T47D (cell line): ENCODE measurements at regions not wholly inside any gene's neighbourhood (a gene's known extent, or its start where the extent isn't known, plus 50 kb on each side); places are given as distances from the start of the nearest gene placed in this dataset.

ENCODE experiments used
- DNase-seq, 2 experiments: peaks; one replicate each; pipeline versions ENCODE4 v3.0.0 to v3.0.0-alpha.2; 2011 to 2012; ENCODE audit warnings: low read depth in 1 of 2, low spot score in 1 of 2
- JUND ChIP-seq: IDR thresholded peaks from 2 replicates; pipeline ENCODE4 v1.6.1; 2012; ENCODE audit warnings: low read depth
- in situ Hi-C: cut with HindIII; loops from 2 replicates; pipeline ENCODE4 v1.10.0; 2016; ENCODE audit warnings: low sequenced_read_pairs, low pct_unique_long_range_greater_than_20kb

DNA sequence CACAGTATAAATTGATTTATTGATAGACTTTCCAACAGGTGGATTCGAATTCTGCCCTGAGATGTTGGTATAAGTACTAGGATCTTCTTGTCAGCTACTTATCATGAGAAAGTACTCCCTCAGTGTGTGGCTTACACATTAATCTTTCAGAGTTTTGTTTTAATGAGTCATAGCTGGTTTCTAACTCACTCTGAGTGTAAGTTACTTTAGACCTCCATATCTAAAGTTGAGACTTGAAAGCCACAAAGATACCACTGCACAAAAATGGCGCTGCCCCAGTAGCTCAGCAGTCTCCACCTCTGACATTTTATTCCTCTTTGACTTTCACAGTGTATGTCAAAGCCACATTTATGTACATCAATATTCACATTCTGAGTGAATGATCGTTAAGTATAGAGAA is 318.5 kb downstream of the ARAP2 start:
- in situ Hi-C loops = no loop called here
- TF ChIP-seq JUND = no peak
- DNase-seq = no peak

DNA sequence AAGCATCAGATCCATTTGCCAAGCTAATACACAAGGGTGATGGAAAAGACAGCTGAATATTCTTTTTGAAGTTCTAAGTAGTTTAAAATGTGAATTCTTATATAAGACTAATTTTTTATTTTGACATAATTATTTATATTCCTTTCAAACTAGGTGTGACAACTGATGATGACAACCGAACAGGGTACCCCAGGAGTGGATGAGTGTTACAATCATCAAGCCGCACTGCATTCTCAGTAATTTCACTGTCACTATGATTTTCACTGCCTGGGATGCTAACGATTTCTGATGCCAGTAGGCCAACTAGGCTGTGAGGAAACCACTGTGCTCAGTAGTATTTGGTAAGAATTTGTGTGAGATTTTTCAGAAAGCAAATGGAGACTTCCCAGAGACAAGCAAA is 317.5 kb downstream of the ARAP2 start:
- in situ Hi-C loops = no loop called here
- DNase-seq = no peak

DNA sequence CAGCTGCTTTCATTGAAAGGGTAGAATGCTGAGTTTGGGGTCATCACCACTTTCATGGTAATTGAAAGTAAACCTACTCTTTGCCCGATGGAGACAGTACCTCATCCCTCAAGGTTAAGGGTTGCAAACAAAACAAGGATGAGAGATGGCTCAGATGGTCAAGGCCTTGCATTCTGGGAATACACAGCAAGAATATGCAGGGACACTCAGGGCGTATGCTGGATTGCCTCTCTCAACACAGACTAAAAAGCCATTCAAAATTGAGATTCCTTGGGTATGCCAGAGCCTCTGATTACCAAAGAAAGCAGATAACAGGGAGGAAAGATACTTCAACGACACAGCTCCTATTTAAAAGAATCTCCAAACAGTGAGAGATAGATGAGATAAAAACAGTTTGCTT is 310.4 kb downstream of the ARAP2 start:
- no peak for DNase-seq
- in situ Hi-C loops = no loop called here
- TF ChIP-seq JUND = no peak

More for the DNA sequence above, 317.5 kb downstream of the ARAP2 start:
- TF ChIP-seq JUND = no peak

DNA sequence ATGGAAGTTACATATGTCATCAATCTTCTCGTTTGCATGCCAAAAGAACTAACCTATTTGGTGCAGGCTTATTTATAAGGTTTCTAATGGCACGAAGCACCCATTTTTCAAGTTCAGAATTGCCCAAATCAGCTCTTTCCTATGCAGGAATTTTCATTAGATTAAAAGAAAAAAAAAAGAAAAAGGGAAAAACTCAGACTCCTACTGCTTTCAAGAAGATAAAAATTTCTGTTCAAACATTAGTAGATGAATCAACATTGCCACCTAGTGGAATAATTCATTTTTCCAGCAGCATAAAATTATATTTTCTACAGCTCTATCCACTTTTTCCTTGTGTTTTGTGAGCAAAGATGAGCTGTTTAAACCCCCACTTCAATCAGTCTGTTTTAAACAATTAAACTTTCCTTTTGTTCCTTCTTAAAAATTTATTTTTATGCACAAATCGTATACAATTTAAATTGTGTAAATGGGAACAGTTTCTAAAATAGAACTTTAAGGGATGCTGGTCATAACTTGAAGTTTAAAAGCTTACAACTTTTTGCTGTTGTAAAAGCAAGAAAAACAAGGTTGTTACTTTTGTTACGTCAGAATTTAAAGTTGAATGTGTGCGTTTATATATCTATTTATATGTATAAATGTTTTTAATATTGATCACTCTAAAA is 309.9 kb downstream of the ARAP2 start:
- DNase-seq = peak in 1 of 2 experiments; percentile 29
- in situ Hi-C loops = no loop called here
- no peak for TF ChIP-seq JUND

- no peak for TF ChIP-seq JUND
- in situ Hi-C loops = no loop called here
Measured at GRCh38 chr4:35938936-35939335, 305.4 kb downstream of the ARAP2 start.

DNA sequence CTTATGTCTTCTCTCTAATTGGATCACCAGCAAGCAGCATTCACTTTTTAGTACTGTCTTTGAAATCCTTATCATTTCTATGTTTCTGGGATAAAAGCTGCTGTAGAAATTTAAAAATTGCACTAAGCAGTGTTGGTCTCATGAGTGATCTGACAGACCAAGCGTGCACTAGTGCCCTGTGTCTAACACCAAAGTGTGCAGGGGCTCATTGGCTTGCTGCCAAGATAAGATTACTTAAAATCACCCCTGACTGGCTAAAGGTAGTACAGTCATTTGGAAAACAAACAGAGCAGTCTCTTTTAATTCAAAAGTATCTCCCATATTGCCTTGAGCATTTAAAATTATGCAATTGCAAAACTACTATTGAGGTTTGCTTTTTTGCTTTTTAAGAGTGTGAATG is 304.6 kb downstream of the ARAP2 start:
- no peak for TF ChIP-seq JUND
- in situ Hi-C loops = no loop called here
- DNase-seq = no peak

More at GRCh38 chr4:35938936-35939335, 305.4 kb downstream of the ARAP2 start:
- no peak for DNase-seq

DNA sequence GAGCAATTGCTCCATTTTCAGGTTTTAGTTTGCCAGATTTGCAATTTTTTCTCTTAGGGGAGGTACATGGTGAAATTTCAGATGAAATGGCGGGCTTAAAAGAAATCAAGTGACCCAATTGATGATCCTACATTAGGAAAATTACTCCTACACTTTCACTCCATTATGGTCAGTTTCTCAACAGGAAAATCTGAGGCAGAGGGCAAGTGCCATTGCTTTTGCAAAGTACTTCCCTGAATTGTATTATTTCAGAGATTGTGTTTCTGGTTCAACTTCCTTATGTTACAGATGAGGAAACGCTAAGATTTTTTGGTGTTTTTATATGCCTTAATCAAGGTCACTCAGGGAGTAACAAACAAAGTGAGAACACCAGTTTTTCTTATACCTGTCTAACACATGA is 302.2 kb downstream of the ARAP2 start:
- DNase-seq = no peak
- TF ChIP-seq JUND = no peak
- in situ Hi-C loops = no loop called here

- in situ Hi-C loops = no loop called here
- DNase-seq = no peak
- no peak for TF ChIP-seq JUND
Measured at GRCh38 chr4:35943606-35944005, 300.7 kb downstream of the ARAP2 start.

GRCh38 chr4:35948171-35948570 is 296.1 kb downstream of the ARAP2 start:
- no peak for TF ChIP-seq JUND
- DNase-seq = no peak
- in situ Hi-C loops = no loop called here

DNA sequence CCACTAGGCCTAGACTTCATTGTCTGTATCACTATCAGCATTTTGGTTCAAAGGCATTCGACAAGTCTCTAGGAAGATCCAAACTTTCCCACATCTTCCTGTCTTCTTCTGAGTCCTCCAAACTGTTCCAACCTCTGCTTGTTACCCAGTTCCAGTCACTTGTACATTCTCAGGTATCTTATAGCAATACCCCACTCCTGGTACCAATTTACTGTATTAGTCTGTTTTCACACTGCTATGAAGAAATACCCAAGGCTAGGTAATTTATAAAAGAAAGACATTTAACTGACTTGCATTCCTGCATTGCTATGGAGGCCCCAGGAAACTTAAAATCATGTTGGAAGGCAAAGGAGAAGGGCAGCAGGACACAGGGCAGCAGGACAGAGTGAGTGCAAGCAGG is 293.9 kb downstream of the ARAP2 start:
- TF ChIP-seq JUND = no peak
- no peak for DNase-seq
- in situ Hi-C loops = no loop called here

DNA sequence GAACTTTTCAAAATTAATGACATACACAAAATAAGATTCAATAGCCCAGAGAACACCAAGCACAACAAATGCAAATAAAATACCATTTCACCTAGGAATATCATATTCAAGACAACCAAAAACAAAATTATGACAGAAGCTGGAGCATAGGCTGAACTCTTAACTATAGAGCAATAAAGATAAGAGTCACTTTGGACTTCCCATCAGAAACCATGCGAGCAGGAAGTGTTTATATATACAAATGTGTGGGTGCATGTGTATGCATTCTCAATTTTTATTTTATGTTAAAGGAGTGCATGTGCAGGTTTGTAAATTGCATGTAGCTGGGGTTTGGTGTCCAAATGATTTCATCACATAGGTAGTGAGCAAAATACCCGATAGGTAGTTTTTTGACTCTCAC is 291.6 kb downstream of the ARAP2 start:
- no peak for TF ChIP-seq JUND
- in situ Hi-C loops = no loop called here
- no peak for DNase-seq

- in situ Hi-C loops = no loop called here
- no peak for DNase-seq
- TF ChIP-seq JUND = no peak
Measured at GRCh38 chr4:35963383-35963782, 280.9 kb downstream of the ARAP2 start.

DNA sequence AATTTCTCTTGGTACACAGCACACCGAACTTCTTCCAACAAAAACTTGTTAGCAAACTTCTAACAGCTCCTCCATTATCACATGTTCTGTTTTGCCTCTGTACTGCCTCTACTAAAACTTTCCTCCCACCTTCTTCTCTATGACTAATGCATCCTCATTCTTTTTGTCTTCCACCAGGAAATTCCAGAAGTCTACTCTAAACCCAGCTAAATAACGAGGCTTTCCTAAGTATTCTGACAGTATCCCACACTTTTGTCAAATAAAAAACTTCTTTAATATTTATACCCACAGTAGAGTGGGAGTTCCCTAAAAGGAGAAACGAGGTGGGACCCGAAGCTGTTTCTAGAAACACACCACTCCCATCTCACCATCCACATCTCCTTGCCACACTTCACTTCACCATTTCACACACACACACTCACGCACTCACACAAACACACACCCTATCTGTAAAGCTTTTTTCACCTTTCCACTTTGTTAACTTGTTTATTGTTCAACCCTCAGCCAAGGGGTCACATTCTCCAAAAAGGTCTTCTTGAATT is 280.3 kb downstream of the ARAP2 start:
- in situ Hi-C loops = no loop called here
- no peak for TF ChIP-seq JUND
- DNase-seq = no peak

DNA sequence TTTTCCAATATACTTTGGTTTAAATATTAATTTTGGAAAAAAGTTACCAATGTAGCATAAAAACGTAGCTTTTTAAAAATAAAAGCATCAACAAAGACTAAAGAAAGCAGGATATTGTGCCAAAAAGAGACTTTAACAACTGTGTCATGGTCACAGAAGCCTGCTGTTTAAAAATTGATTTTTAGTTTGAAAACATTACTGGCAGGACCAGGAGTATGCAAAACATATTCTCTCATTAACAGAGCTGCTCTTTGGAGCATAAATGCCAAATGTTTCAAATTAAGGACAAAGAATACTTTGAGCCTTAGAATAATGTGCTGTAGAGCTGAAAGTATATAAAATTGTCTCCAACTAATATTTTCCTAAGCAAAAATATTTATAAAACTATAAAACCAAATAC is 279.0 kb downstream of the ARAP2 start:
- TF ChIP-seq JUND = no peak
- no peak for DNase-seq
- in situ Hi-C loops = no loop called here
